Lung (tissue), 11 donors: ENCODE measurements at regions not wholly inside any gene's neighbourhood (a gene's known extent, or its start where the extent isn't known, plus 50 kb on each side); places are given as distances from the start of the nearest gene placed in this dataset.

Experiments used
- ATAC-seq: fragments of 200-7000 bp; cut with Tn5 transposase; one replicate; pipeline ENCODE4 v1.9.1; 2020; ENCODE audit warnings: moderate number of reproducible peaks; ENCODE audit not compliant: insufficient read depth, low FRiP score
- DNase-seq, 3 donors: peaks; one replicate each; pipeline ENCODE4 v3.0.0-alpha.2; 2013 to 2017
- H3K27ac ChIP-seq, 2 donors: one replicate each; pipeline ENCODE4 v1.5.1; 2013; ENCODE audit warnings: mild to moderate bottlenecking in 2 of 2, moderate library complexity in 2 of 2, control low read depth in 1 of 2, inconsistent platforms in 1 of 2, low read depth in 1 of 2, low read length in 1 of 2
- H3K27me3 ChIP-seq, 3 donors: one replicate each; pipeline ENCODE4 v1.5.1; 2013; ENCODE audit warnings: low read length in 2 of 3; ENCODE audit not compliant: control insufficient read depth in 3 of 3, insufficient read depth in 3 of 3
- H3K36me3 ChIP-seq, 4 donors: one replicate each; pipeline ENCODE4 v1.5.1; 2013; ENCODE audit warnings: low read length in 4 of 4, mild to moderate bottlenecking in 1 of 4, moderate library complexity in 1 of 4; ENCODE audit not compliant: control insufficient read depth in 4 of 4, insufficient read depth in 4 of 4
- H3K4me1 ChIP-seq, 5 donors: one replicate each; pipeline ENCODE4 v1.5.1; 2013; ENCODE audit warnings: low read length in 5 of 5, mild to moderate bottlenecking in 2 of 5, moderate library complexity in 1 of 5; ENCODE audit not compliant: control insufficient read depth in 5 of 5, insufficient read depth in 5 of 5
- H3K4me3 ChIP-seq: one replicate; pipeline ENCODE4 v1.5.1; 2013; ENCODE audit warnings: mild to moderate bottlenecking, control low read depth, moderate library complexity
- H3K9ac ChIP-seq, 2 donors: one replicate each; pipeline ENCODE4 v1.5.1; 2013; ENCODE audit warnings: low read length in 2 of 2, control low read depth in 1 of 2; ENCODE audit not compliant: insufficient read depth in 1 of 2
- H3K9me3 ChIP-seq, 4 donors: one replicate each; pipeline ENCODE4 v1.5.1; 2013; ENCODE audit warnings: low read length in 3 of 4, mild to moderate bottlenecking in 1 of 4, moderate library complexity in 1 of 4; ENCODE audit not compliant: control insufficient read depth in 4 of 4, insufficient read depth in 3 of 4
- CTCF ChIP-seq: IDR thresholded peaks from 2 replicates; pipeline ENCODE4 v1.5.1; 2012; ENCODE audit warnings: mild to moderate bottlenecking; ENCODE audit errors: control extremely low read depth, extremely low read depth
- WGBS, 2 donors: extraction: QIAGEN DNeasy Blood & Tissue Kit; methylation state at CpG; one replicate each; pipeline ENCODE4 v1.1.7; 2013; 5-methylcytosine and 5-hydroxymethylcytosine counted together
- donor health status: control.
- donor health status: control.
- donor health status: Bipolar disorder and iron deficiency.
- donor health status: healthy.
- donor health status: DM: yes; HTN: yes; CAD: no.

DNA sequence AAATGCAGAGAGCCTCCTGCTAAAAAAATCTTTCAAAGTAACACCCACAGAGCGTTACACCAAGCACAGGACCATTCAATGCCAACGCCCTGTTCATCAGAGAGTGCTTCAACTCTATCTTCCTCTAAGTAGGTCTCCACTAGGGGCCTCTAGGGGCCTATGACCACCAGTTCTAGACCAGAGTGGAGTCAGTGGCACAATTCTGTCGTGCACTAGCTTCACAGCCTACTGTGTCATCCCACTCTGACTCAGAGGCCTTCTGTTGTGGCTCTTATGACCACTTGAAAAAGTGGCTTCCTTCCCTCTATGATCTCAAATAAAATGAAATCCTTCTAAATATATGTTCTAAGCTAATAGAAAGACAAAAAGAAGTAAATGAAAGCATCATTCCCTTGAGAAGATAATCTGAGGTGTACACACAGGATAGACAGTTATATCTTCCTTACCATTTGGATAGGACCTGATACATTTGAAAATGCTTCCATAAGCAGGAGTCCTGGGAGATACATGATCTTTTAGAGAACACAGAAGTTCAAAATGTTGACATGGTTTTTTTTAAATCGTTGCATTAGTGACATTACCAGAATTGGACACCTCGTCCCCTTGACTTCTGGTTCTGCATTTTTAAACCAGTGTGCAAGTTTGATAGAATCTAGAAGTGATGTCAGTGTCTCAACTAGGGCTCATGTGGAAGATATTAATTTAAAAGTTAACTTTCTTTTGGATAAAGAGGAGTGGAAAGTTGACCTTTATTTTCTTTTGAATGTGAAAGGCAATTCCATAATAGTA is 151.9 kb downstream of the SH3BGRL2 start:
- Histone ChIP-seq H3K4me1 (no peaks in the 10 kb centered on the region), H3K27ac (no peak overlapping the region), H3K4me3 (no peak overlapping the region), H3K9me3 (no peaks in the 10 kb centered on the region), H3K9ac (no peak overlapping the region), H3K27me3 (no peaks in the 10 kb centered on the region), H3K36me3 (no peaks in the 10 kb centered on the region)
- DNase-seq (no peak), ATAC-seq (peak; percentile 22)
- 76 to 80% methylated on average over 5 of the region's 5 CpGs for WGBS, 2 donors
- TF ChIP-seq CTCF = no peak

DNA sequence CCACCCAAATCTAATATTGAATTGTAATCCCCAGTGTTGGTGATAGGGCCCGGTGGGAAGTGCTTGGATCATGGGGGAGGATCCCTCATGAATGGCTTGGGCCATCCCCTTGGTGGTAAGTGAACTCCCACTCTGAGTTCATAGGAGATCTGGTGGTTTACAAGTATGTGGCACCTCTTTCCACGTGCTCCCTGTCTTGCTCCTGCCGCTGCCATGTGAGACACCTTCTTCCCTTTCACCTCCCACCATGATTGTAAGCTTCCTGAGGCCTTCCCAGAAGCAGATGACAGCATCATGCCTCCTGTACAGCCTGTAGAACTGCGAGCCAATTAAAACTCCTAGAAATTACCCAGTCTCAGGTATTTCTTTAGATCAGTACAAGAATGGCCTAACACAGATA is 150.8 kb downstream of the SH3BGRL2 start:
- no peak for ATAC-seq
- H3K27ac ChIP-seq = no peak overlapping the region
- H3K27me3 ChIP-seq = no peaks in the 10 kb centered on the region
- H3K4me3 ChIP-seq = no peak overlapping the region
- no peaks in the 10 kb centered on the region for H3K9me3 ChIP-seq
- no peaks in the 10 kb centered on the region for H3K36me3 ChIP-seq
- 91 to 94% methylated on average over 4 of the region's 4 CpGs for WGBS, 2 donors
- H3K4me1 ChIP-seq = no peaks in the 10 kb centered on the region
- DNase-seq = no peak
- TF ChIP-seq CTCF = no peak
- no peak overlapping the region for H3K9ac ChIP-seq

- H3K36me3 ChIP-seq = no peaks in the 10 kb centered on the region
- no peak for TF ChIP-seq CTCF
- H3K27me3 ChIP-seq = no peaks in the 10 kb centered on the region
- no peak overlapping the region for H3K9ac ChIP-seq
- WGBS, 2 donors = 99 to 100% methylated on average over 1 of the region's 1 CpG
- no peak overlapping the region for H3K27ac ChIP-seq
- ATAC-seq = no peak
- H3K4me1 ChIP-seq = no peaks in the 10 kb centered on the region
- no peak for DNase-seq
- H3K9me3 ChIP-seq = no peaks in the 10 kb centered on the region
- H3K4me3 ChIP-seq = no peak overlapping the region
Measured at GRCh38 chr6:79780881-79781280, 149.8 kb downstream of the SH3BGRL2 start.

DNA sequence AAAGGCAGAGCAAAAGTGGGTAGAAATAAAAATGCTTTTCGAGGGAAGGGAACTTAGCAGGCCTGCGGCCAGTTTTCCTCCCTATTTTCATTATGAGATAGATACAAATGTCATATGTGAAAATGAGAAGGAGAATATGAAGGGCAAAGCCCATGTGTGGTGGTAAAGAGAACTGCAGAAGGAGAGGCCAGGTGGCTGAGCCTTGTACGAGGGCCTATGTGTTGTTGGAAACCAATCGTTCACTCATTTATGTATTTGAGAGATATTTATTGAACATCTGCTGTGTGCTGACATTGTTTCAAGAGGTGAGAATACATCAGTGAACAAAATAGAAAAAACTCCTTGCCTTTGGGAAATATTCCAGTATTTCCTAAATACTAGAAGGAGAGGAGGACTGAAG is 147.7 kb downstream of the SH3BGRL2 start:
- 95% methylated on average over 4 of the region's 4 CpGs for WGBS, 2 donors
- no peak overlapping the region for H3K4me3 ChIP-seq
- H3K9ac ChIP-seq = no peak overlapping the region
- ATAC-seq (no peak), DNase-seq (no peak)
- no peaks in the 10 kb centered on the region for H3K27me3 ChIP-seq
- H3K36me3 ChIP-seq = no peaks in the 10 kb centered on the region
- no peaks in the 10 kb centered on the region for H3K9me3 ChIP-seq
- TF ChIP-seq CTCF = no peak
- peaks cover 0 to 4% (median 0%) of the 10 kb centered on the region in 5 donors for H3K4me1 ChIP-seq
- no peak overlapping the region for H3K27ac ChIP-seq
